Spinal cord (tissue), 9 donors: ENCODE measurements at regions not wholly inside any gene's neighbourhood (a gene's known extent, or its start where the extent isn't known, plus 50 kb on each side); places are given as distances from the start of the nearest gene placed in this dataset.
A peak's percentile ranks its signal among the peaks of the same experiment; 100 is the strongest.
"Not testable (repeated sequence)": the region's sequence is repeated elsewhere in the genome, so short reads cannot be mapped to it uniquely, and the experiment has no call there.

Experiments
- DNase-seq, 6 donors: peaks; one replicate each; pipeline versions ENCODE4 v3.0.0 to v3.0.0-alpha.2; 2013 to 2015; ENCODE audit warnings: low spot score in 6 of 6, low read depth in 4 of 6
- H3K27ac ChIP-seq: one replicate; pipeline ENCODE4 v1.5.1; 2013; ENCODE audit warnings: low read depth, low read length, control low read depth
- H3K27me3 ChIP-seq: one replicate; pipeline ENCODE4 v1.6.1; 2013; ENCODE audit warnings: low read length; ENCODE audit not compliant: control insufficient read depth, insufficient read depth
- H3K36me3 ChIP-seq: one replicate; pipeline ENCODE4 v1.6.1; 2013; ENCODE audit warnings: low read length; ENCODE audit not compliant: control insufficient read depth, insufficient read depth
- H3K4me1 ChIP-seq: one replicate; pipeline ENCODE4 v1.6.1; 2013; ENCODE audit warnings: low read length; ENCODE audit not compliant: control insufficient read depth, insufficient read depth
- H3K4me3 ChIP-seq: one replicate; pipeline ENCODE4 v1.5.1; 2013; ENCODE audit warnings: low read depth, low read length, control low read depth
- H3K9me3 ChIP-seq: one replicate; pipeline ENCODE4 v1.6.1; 2013; ENCODE audit warnings: low read length; ENCODE audit not compliant: control insufficient read depth, insufficient read depth
- WGBS: methylation state at CpG from one replicate; pipeline ENCODE4 v1.1.5; 2013; ENCODE audit warnings: missing lambda C conversion rate; ENCODE audit not compliant: insufficient coverage; 5-methylcytosine and 5-hydroxymethylcytosine counted together
- donor health status: healthy.

GRCh38 chr14:89506891-89507452 is 89.9 kb upstream of the FOXN3 start:
- not testable (repeated sequence) for H3K27ac ChIP-seq, H3K4me1 ChIP-seq, DNase-seq, H3K4me3 ChIP-seq, H3K9me3 ChIP-seq, H3K36me3 ChIP-seq, H3K27me3 ChIP-seq
- 100% methylated on average over 2 of the region's 8 CpGs for WGBS

- WGBS: 87% methylated on average over 3 of the region's 6 CpGs
- DNase-seq: no peak
- peaks cover 9% of the 10 kb centered on the region for H3K4me1 ChIP-seq
- H3K9me3 ChIP-seq: no peaks in the 10 kb centered on the region
- H3K4me3 ChIP-seq: no peak overlapping the region
- H3K27me3 ChIP-seq: no peaks in the 10 kb centered on the region
- no peak overlapping the region for H3K27ac ChIP-seq
- no peaks in the 10 kb centered on the region for H3K36me3 ChIP-seq
These were observed 87.7 kb upstream of the FOXN3 start for GRCh38 chr14:89504602-89505313.

GRCh38 chr14:89504091-89504490 is 87.1 kb upstream of the FOXN3 start:
- Histone ChIP-seq H3K4me1 (peaks cover 9% of the 10 kb centered on the region), H3K36me3 (no peaks in the 10 kb centered on the region), H3K9me3 (no peaks in the 10 kb centered on the region), H3K27ac (no peak overlapping the region), H3K4me3 (no peak overlapping the region), H3K27me3 (no peaks in the 10 kb centered on the region)
- no peak for DNase-seq
- WGBS: 77% methylated on average over 3 of the region's 3 CpGs

- Histone ChIP-seq H3K36me3 (no peaks in the 10 kb centered on the region), H3K27ac (no peak overlapping the region), H3K4me1 (peaks cover 9% of the 10 kb centered on the region), H3K9me3 (no peaks in the 10 kb centered on the region), H3K27me3 (no peaks in the 10 kb centered on the region), H3K4me3 (no peak overlapping the region)
- peak in 2 of 6 donors; percentile 32 to 82 for DNase-seq
- WGBS: 67% methylated on average over 2 of the region's 10 CpGs
These were observed 86.5 kb upstream of the FOXN3 start for GRCh38 chr14:89503431-89503996.

GRCh38 chr14:89502966-89503365 is 85.9 kb upstream of the FOXN3 start:
- DNase-seq: no peak
- Histone ChIP-seq H3K27me3 (no peaks in the 10 kb centered on the region), H3K4me3 (no peak overlapping the region), H3K4me1 (peaks cover 9% of the 10 kb centered on the region), H3K9me3 (no peaks in the 10 kb centered on the region), H3K27ac (no peak overlapping the region), H3K36me3 (no peaks in the 10 kb centered on the region)
- 81% methylated on average over 3 of the region's 5 CpGs for WGBS

GRCh38 chr14:89501381-89501780 is 84.3 kb upstream of the FOXN3 start:
- H3K9me3 ChIP-seq: no peaks in the 10 kb centered on the region
- 78% methylated on average over 1 of the region's 4 CpGs for WGBS

GRCh38 chr14:89500303-89500702 is 83.3 kb upstream of the FOXN3 start:
- H3K9me3 ChIP-seq: no peaks in the 10 kb centered on the region
- 96% methylated on average over 3 of the region's 3 CpGs for WGBS
- no peak for DNase-seq

More at GRCh38 chr14:89501381-89501780, 84.3 kb upstream of the FOXN3 start:
- H3K4me1 ChIP-seq: peaks cover 9% of the 10 kb centered on the region
- no peak overlapping the region for H3K27ac ChIP-seq
- no peaks in the 10 kb centered on the region for H3K27me3 ChIP-seq
- no peaks in the 10 kb centered on the region for H3K36me3 ChIP-seq
- no peak for DNase-seq
- H3K4me3 ChIP-seq: no peak overlapping the region

GRCh38 chr14:89498878-89499277 is 81.8 kb upstream of the FOXN3 start:
- no peak for DNase-seq
- H3K27ac ChIP-seq: no peak overlapping the region
- H3K9me3 ChIP-seq: no peaks in the 10 kb centered on the region
- no peaks in the 10 kb centered on the region for H3K27me3 ChIP-seq
- peaks cover 10% of the 10 kb centered on the region for H3K4me1 ChIP-seq
- no peaks in the 10 kb centered on the region for H3K36me3 ChIP-seq
- no peak overlapping the region for H3K4me3 ChIP-seq
- 98% methylated on average over 4 of the region's 7 CpGs for WGBS

More at GRCh38 chr14:89500303-89500702, 83.3 kb upstream of the FOXN3 start:
- Histone ChIP-seq H3K4me1 (peaks cover 9% of the 10 kb centered on the region), H3K36me3 (no peaks in the 10 kb centered on the region), H3K27ac (no peak overlapping the region), H3K27me3 (no peaks in the 10 kb centered on the region), H3K4me3 (no peak overlapping the region)

- Histone ChIP-seq H3K36me3 (no peaks in the 10 kb centered on the region), H3K4me1 (peaks cover 8% of the 10 kb centered on the region), H3K9me3 (no peaks in the 10 kb centered on the region), H3K4me3 (no peak overlapping the region), H3K27ac (no peak overlapping the region), H3K27me3 (no peaks in the 10 kb centered on the region)
- no peak for DNase-seq
- WGBS: 90% methylated on average over 8 of the region's 8 CpGs
These were observed 78.7 kb upstream of the FOXN3 start for GRCh38 chr14:89495718-89496117.
